NCI-H82 treated with DMSO at 0.1 percent for 48 hours (cell line): ENCODE measurements at regions not wholly inside any gene's neighbourhood (a gene's known extent, or its start where the extent isn't known, plus 50 kb on each side); places are given as distances from the start of the nearest gene placed in this dataset.
A peak's percentile ranks its signal among the peaks of the same experiment; 100 is the strongest.
"Not testable (repeated sequence)": the region's sequence is repeated elsewhere in the genome, so short reads cannot be mapped to it uniquely, and the experiment has no call there.

Source experiments
- DNase-seq: peaks from one replicate; lab custom pipeline; 2025; ENCODE audit not compliant: unreplicated experiment; lab: John Stamatoyannopoulos, UW

DNA sequence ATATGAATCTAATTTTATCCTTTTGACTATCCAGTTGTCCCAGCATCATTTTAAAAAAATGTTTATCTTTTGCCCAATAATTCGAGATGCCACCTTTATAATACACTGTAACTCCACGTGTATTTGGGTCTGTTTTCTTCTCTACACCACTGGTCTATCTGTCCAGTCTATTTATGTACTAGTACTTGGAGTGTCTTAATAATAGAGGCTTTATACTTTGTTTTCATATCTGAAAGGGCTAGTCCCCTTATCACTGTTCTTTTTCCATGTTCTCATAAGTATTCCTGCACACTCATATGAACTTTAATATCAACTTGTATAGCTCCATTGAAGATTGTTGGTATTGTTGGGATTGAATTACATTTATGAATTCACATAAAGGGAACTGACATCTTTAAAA lies 101.1 kb upstream of the RMP24 start:
- DNase-seq, result no peak

DNA sequence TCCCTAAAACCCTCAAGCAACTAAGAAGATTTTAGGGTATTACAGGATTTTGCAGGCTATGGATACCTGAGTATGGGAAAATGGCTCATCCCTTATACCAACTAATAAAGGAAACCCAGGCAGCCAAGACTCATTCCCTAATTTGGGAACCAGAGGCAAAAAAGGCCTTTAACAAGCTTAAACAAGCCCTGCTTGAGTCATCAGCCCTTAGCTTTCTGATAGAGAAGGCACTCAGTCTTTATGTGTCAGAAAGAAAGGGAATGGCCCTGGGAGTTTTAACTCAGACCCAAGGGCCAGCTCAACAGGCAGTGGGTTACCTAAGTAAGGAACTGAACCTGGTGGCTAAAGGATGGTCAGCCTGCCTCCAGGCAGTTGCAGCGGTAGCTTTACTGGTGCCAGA lies 96.9 kb upstream of the RMP24 start:
- DNase-seq, result peak; percentile 10

DNA sequence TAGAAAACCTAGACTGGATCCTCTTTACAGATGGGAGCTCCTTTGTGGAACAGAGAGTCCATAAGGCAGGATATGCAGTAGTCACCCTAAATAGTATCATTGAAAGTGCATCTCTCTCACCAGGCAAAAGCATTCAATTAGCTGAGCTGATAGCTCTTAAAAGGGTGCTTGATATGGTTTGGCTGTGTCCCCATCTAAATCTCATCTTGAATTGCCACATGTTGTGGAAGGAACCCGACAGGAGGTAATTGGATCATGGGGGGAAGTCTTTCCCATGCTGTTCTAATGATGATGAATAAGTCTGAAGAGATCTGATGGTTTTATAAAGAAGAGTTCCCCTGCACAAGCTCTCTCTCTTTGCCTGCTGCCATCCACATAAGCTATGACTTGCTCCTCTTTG lies 96.2 kb upstream of the RMP24 start:
- DNase-seq, result no peak

DNA sequence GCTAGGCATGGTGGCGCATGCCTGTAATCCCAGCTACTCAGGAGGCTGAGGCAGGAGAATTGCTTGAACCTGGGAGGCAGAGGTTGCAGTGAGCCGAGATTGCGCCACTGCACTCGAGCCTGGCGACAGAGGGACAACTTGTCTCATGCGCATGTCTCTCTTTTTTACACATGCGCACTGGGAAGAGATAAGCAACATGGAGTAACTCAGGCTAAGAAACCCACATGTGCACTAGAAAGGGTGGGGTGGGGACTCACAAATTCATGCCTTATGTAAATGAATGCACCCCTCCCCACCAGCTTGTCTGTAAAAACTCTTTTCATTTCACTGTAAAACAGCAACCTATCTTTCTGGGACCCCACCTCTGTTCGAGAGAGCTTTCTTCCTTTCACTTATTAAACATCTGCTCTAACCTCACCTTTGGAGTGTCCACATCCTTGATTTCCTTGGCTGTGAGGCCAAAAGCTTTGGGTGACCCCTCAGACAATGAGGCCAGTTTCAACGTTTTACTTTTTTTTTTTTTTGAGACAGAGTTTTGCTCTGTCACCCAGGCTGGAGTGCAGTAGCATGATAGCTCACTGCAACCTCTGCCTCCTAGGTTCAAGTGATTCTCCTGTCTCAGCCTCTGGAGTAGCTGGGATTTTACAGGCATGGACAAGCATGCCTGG lies 91.6 kb upstream of the RMP24 start:
- DNase-seq, result no peak

DNA sequence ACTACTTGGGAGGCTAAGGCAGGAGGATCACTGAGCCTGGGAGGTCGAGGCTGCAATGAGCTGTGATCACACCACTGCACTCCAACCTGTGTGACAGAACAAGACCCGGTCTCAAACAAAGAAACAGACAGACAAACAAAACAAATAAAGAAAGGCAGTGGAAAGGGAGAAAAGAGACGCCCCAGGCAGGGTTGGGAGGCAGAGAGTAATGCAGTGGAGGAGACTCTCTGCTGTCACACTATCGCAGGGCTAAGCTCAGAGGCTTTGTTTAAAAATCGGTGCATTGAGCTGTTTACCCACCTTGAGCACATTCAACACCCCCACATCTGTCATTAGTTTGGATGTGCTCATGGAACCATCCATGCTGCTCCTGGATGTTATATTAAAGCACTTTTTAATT lies 84.2 kb upstream of the RMP24 start:
- no peak for DNase-seq

- DNase-seq, result no peak
These were observed 82.8 kb upstream of the RMP24 start for GRCh38 chr18:35889677-35890076.

DNA sequence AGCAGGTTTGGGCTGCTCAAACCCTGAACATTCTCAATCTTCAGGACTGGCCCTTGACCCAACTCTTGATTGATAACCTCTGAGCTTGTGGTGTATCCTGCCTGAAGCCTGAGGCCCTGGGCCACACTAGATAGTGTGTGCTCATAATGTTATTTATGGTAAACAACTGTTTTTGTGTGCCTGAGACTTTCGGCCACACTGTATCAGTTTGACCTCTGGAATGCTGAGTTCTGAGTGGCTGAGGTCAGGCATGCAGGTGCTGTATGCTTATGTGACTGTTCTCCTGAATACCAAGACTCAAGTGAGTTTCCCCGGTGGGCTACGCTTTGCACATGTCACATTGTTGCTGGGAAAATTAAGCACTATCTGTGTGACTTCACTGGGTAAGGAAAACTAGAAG lies 82.2 kb upstream of the RMP24 start:
- no peak for DNase-seq

- no peak for DNase-seq
These were observed 80.4 kb upstream of the RMP24 start for GRCh38 chr18:35892118-35892517.

GRCh38 chr18:35897481-35897880 lies 75.0 kb upstream of the RMP24 start:
- not testable (repeated sequence) for DNase-seq

DNA sequence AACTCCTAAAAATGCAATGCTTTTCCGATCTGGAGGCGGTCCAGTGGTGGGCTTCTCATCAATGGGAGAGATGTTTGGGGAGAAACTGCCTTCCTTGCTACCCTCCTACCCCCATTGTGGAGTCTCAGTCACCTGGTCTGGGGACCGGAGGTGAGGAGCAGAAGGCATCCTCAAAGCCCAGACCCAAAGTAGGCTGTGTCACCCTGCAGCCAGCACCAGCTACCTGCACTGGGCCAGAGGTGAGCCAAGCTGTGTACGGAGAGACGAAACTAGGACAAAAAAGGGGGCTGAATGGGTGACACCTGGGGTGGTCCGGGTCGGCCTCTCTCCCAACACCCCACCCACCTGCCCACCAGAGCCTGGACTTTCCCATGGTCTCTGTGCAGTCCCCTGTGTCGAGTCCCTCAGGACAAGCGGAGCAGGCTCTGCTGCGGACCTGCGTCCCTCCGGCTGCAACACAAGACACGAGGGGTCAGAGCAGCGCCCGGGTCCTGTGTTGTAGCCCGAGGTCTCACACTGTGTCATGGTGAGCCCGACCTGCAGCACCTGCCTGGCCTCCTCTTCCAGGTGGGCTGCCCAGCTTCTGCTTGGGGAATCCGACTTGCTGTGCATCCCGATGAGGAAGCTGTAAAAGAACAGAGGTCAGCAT lies 68.0 kb upstream of the RMP24 start:
- DNase-seq, result no peak

- no peak for DNase-seq
These were observed 67.0 kb upstream of the RMP24 start for GRCh38 chr18:35905436-35905835.

GRCh38 chr18:35906291-35906690 lies 66.2 kb upstream of the RMP24 start:
- not testable (repeated sequence) for DNase-seq

- no peak for DNase-seq
These were observed 62.2 kb upstream of the RMP24 start for GRCh38 chr18:35910327-35910726.

DNA sequence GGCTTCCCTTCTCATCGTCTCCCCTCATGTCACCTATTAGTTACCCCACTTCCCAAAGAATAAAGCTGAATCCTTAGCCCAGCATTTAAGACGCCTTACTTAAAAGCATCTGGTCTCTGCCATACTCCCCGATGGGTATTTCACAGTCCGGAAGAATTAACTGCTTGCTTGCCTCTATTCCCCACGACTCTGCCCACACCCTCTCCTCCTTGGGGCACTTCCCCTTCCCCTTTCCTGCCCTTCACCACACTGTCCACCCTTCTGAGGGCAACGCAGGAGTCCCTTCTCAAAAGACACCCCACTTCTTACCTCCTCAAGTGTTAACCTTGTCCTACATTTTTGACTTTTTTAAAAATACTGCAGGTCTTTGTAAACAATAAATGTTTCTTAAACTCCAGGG lies 60.1 kb upstream of the RMP24 start:
- DNase-seq, result no peak

GRCh38 chr18:35915056-35915455 lies 57.4 kb upstream of the RMP24 start:
- no peak for DNase-seq

- no peak for DNase-seq
These were observed 55.4 kb upstream of the RMP24 start for GRCh38 chr18:35917043-35917442.

GRCh38 chr18:35918564-35918963 lies 53.9 kb upstream of the RMP24 start:
- no peak for DNase-seq

DNA sequence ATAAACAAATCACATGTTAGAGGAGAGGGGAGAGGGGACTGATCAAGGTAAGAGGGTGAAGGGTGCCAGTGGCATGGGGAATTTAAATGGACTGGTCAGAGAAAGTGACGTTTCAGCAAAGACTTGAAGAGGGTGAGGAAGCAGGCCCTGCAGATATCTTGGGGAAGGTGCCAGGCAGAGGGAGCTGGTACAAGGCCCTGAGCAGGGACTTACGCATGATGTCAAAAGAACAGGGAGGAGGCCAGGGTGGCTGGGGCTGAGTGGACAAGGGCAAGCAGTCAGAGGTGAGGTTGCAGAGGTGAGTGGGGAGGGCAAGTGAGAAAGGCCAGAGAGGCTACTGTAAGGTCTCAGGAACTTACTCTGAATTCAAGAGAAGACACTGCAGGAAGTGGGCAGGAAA lies 53.3 kb upstream of the RMP24 start:
- DNase-seq, result no peak

DNA sequence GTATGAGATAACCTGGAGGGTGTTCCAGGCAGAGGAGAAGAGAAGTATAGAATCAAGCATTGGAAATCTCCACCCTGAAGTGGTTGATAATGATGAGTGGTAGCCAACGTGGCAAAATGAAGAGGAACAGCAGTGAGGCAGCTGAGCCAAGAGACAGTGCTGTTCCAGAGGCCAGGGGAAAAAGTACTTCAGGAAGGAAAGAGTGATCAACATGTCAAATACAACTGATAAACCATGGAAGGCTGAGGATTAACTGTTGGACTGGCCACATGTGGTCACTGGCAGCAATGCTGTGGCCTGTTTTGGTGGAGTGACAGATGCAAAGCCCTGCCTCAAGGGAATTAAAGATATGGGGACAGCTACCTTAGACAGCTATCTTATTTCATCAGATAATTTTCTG lies 51.9 kb upstream of the RMP24 start:
- DNase-seq, result no peak
